Anterior cingulate cortex (tissue), 58 donors: ENCODE measurements at regions not wholly inside any gene's neighbourhood (a gene's known extent, or its start where the extent isn't known, plus 50 kb on each side); places are given as distances from the start of the nearest gene placed in this dataset.
"Not testable (repeated sequence)": the region's sequence is repeated elsewhere in the genome, so short reads cannot be mapped to it uniquely, and the experiment has no call there.

Experiments
- DNase-seq, 58 donors: peaks; one replicate each; lab custom pipeline; 2025; lab: John Stamatoyannopoulos, UW

DNA sequence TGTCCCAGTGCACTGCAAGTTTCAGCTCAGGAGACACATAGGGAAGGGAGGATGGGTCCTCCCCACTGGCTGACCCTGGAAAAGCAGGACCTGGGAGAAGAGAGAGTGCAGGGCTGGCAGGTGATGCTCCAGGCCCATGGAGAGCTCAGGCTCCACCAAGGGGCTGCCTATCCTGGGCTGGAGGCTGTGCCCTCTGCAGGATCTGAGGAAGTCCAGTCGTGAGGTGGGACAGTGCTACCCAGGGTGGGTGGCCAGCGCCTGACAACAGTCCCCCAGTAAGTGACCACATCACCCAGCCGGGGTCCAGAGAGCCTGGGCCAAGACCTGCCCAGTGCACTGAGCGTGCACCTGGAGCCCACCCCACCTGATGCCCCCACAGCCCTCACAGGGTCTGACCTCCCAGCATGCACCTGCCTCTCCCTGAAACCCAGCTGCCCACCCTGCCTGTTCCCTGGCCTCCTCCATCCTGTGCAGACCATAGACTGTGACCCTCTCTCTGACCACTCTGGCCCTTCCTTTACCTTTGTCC is 626.1 kb upstream of the DEFB115 start:
- not testable (repeated sequence) for DNase-seq

- DNase-seq, result not testable (repeated sequence)
These were observed 624.7 kb upstream of the DEFB115 start for GRCh38 chr20:30632773-30633172.

- not testable (repeated sequence) for DNase-seq
These were observed 615.9 kb upstream of the DEFB115 start for GRCh38 chr20:30641522-30641921.

DNA sequence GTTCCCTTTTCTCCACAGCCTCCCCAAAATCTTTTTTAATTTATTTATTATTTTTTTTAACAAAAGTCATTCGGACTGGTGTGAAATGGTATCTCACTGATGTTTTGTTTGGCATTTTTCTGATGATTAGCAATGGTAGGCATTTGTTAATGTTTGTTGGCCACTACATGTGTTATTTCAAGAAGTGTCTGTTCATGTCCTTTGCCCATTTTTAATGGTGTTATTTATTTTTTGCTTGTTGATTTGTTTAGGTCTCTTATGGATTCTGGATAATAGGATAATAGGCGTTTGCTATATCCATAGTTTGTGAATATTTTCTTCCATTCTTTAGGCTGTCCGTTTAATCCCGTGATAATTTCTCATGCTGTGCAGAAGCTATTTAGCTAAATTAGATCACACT is 596.5 kb upstream of the DEFB115 start:
- not testable (repeated sequence) for DNase-seq

- not testable (repeated sequence) for DNase-seq
These were observed 589.0 kb upstream of the DEFB115 start for GRCh38 chr20:30668418-30668817.

DNA sequence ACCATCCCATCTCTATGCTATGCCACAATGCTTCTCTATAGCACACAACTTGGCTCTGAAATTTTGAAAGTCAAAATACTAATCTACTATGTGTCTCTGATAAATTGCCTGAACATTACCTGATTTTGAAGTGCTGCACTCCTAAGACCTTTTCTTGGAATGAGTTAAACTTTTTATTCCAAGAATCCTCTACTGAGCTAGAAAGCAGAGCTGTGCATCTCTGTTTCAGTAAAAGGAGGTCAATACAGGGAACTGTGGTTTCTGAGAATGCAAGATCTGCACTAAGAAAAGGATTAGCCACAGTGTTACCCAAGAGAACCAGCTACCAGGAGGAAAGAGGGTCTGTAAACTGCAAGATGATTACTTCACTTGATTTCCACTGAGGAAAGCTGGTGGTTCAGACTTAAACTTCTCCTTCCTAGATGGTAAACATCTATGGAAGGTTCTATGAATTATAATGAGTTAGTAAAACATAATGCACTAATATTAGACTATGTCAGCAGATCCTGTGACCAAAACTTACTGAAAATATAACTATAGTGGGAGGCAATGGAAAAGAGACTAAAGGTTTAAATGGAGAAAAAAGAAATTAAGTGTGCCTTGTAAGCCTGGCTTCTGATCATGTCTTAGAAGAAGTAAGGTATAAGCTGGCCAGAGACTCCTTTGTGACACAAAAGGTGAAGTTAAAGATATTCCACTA is 588.0 kb upstream of the DEFB115 start:
- not testable (repeated sequence) for DNase-seq

DNA sequence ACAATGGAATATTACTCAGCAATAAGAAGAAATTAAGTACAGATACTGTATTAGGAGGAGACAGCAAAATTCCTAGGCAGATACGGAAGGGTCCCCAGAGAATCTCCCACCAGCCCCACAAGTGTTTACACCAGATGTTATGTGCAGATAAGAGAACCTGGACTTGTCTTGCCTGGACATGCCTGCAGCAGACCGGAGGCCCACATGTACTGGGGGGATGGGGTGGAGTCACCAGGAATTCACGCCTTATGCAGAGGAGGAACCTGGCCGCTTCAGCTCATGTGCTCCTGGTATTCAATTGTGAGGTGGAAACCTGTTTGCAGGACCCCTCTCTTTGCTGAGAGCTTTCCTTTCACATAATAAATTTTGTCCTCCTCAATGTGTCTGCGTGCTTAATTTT is 586.3 kb upstream of the DEFB115 start:
- not testable (repeated sequence) for DNase-seq

- DNase-seq, result not testable (repeated sequence)
These were observed 581.4 kb upstream of the DEFB115 start for GRCh38 chr20:30675988-30676564.

- DNase-seq, result not testable (repeated sequence)
These were observed 575.2 kb upstream of the DEFB115 start for GRCh38 chr20:30682236-30682635.

DNA sequence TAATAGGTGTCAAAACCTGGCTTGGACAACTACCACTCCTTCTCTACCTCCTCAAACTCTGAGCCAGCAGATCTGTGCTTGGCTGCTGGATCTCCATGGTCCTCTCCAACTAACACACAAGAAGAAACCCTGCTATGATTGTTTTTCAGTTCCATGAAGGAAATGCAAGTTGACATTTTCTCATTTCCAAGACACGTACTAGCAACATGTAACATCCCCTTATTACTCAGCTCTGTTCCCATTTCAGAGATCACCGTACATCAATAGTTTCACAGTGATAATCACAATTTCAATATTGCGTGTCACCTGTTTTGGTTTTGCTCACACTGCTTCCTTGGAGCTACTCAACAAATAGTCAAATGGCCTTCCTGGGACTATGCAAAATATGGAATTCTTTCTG is 544.6 kb upstream of the DEFB115 start:
- not testable (repeated sequence) for DNase-seq

DNA sequence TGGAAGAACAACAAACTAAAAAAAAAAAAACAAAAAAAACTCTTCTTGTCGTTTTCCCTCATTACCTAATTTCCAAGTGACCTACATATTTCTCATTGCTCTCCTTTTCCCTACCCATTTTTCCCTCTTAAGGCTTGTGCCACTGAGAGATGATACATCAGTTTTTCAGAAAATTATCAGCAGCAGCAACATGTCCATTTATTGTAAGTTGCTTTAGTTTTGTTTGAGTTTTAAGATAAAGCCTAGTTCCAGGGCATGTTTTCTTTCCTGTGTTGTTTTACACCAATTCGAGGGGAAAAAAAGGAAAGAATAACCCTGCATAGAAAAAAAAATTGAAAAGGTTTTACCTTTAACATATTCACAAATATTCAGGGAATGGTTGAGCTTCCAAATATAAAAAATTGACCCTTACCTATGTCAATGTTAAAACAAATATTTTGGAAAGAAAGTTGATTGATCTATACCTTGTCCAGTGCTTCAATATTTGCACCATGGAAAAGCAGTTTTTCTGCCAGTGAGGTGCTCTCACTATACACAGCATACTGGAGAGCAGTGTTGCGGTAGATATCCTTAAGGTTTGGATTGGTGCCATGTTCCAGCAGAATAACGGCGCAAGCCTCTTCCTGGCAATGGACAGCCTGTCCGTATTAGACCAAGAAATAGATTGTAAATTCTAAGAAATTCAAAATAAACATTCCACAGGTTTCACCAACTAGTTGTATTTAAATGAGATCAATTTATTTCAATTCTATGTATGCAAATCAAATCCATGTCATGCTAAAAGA is 537.9 kb upstream of the DEFB115 start:
- DNase-seq, result not testable (repeated sequence)

GRCh38 chr20:30723511-30723910 is 534.0 kb upstream of the DEFB115 start:
- not testable (repeated sequence) for DNase-seq

GRCh38 chr20:30723934-30724687 is 533.4 kb upstream of the DEFB115 start:
- DNase-seq, result peak in 19 of 58 donors; percentile 3 to 53 (median 15)

DNA sequence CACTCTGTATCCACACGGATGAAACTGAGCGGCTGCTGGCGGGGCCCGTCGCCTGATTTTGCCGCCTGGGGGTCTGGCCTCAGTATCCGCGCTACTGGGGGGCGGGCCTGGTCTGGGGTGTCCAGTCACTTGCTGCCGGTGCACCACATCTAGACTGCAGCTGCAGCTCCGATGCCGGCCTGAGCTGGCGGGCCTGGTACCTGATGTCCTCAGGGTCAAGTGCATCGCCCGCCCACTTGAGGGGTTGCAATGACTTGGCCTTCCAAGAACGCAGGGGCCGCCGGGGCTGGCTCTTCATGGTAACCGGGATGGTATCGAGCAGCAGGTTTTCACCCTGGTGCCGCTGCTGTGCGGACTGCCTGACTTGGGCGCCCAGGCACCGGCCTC is 532.8 kb upstream of the DEFB115 start:
- not testable (repeated sequence) for DNase-seq

- not testable (repeated sequence) for DNase-seq
These were observed 532.3 kb upstream of the DEFB115 start for GRCh38 chr20:30725188-30725587.

- not testable (repeated sequence) for DNase-seq
These were observed 529.1 kb upstream of the DEFB115 start for GRCh38 chr20:30728271-30728885.
